Raji (cell line): ENCODE measurements at regions not wholly inside any gene's neighbourhood (a gene's known extent, or its start where the extent isn't known, plus 50 kb on each side); places are given as distances from the start of the nearest gene placed in this dataset.

Experiments used
- POLR2A ChIP-seq: IDR thresholded peaks from 2 replicates; pipeline ENCODE4 v1.6.1; 2011; ENCODE audit warnings: low read depth, low read length, control low read depth; ENCODE audit not compliant: insufficient read depth

DNA sequence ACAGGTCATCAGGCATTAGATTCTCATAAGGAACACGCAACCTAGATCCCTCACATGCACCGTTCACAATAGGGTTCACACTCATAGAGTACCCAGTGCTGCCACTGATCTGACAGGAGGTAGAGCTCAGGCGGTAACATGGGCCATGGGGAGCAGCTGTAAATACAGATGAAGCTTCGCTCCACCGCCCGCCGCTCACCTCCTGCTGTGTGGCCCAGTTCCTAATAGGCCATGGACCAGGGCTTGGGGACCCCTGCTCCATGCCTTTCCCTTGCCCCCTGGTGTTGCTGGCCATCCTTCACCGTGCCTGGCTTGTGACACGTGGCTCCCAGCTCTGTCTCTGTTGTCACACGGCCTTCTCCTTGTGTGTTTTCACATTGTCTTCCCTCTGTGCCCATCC is 171.1 kb upstream of the JARID2 start:
- no peak for TF ChIP-seq POLR2A

- TF ChIP-seq POLR2A = no peak
Measured at GRCh38 chr6:15076565-15076964, 169.3 kb upstream of the JARID2 start.

DNA sequence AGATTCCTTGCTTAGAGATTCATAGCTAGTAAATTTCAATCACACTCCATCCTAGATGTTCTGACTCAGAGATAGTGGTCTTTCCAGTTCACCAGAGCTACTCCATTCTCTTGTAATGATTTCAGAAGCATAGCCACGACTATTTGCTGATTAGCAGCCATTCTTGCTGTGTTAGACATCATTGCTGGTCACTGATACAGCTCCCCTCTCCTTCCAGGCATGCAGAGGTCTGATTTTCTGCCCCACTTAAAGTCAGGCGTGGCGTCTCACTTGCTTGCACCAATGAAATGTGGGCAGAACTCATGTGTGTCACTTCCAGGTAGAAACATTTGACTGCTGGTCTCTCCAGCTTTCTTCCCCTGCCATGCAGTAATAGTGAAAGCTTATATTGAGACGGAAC is 168.9 kb upstream of the JARID2 start:
- TF ChIP-seq POLR2A = no peak

GRCh38 chr6:15077961-15078360 is 167.9 kb upstream of the JARID2 start:
- no peak for TF ChIP-seq POLR2A

- TF ChIP-seq POLR2A = no peak
Measured at GRCh38 chr6:15079288-15079817, 166.5 kb upstream of the JARID2 start.

DNA sequence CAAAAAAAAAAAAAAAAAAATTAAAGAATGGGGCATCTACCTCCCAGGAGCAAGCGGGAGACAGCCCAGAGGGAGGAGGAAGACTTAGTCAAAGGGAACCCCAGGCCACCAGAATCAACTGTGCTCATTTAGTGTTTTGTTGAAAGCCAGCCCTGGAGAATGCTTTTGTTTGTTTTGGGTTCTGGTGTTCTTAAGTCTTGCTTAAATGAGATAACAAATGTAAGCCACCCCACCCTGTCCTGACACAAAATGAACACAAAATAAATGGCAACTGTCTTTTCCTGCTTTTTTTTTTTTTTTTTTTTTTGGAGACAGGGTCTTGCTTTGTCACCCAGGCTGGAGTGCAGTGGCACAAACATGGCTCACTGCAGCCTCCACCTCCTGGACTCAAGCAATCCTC is 165.0 kb upstream of the JARID2 start:
- TF ChIP-seq POLR2A = no peak

DNA sequence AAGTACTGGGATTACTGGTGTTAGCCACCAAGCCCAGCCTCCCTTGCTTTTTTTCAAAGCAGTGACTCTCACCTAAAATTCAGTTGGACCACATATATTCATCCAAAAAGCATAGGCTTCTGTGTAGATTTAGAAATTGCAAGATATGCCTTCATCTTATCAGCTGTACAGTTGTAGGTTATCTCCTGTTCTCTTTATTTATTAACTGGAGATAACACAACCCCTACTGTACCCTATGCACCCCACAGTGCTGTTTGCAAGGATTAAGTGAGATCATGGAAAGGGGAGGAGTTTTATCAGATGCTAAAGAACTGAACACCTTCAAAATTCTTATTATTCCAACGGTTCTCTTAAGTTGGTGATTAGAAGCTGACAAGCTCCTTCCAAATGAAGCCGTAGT is 164.4 kb upstream of the JARID2 start:
- TF ChIP-seq POLR2A = no peak

DNA sequence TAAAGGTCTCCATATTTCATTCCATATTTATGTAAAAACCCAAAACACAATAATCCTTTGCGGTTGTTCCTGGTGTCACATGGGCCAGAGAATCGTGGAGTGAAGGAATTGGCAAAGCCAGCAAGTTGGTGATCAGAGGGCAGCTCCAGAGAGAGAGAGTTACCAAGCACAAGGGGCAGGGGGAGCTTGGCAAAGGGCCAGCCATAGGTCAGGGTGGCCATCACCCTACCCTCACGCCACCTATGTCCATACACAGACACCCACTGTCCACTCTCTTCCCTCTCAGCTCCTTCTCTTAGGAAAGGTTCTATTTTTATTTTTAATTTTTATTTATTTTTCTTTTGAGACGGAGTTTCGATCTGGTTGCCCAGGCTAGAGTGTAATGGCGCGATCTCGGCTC is 163.2 kb upstream of the JARID2 start:
- TF ChIP-seq POLR2A = no peak

DNA sequence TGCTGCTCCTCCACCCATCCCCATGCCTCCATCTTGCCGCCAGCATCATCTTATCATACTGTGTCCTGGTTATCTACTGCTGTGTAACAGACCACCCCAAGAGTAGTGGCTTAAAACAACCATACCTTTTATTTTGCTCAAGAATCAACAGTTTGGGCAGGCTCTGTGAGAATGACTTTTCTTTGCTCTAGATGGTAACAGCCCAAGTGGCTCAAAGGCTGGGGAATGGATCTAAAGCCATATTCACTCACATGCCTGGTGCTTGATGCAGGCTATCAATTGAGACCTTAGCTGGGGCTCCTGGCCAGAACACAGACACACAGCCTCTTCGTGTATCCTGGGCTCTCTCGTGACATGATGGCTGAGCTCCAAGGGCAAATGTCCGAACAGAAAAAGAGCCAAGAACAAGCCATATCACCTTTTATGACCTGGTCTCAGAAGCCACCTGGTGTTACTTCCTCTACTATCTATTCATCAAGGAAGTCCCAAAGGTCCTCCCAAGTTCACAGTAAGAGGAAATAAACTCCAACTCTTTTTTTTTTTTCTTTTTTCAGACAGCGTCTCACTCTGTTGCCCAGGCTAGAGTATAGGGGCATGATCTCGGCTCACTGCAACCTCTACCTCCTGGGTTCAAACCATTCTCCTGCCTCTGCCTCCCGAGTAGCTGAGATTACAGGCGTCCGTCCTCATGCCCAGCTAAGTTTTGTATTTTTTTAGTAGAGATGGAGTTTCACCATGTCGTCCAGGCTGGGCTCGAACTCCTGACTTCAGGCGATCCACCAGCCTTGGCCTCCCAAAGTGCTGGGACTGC is 159.3 kb upstream of the JARID2 start:
- no peak for TF ChIP-seq POLR2A

DNA sequence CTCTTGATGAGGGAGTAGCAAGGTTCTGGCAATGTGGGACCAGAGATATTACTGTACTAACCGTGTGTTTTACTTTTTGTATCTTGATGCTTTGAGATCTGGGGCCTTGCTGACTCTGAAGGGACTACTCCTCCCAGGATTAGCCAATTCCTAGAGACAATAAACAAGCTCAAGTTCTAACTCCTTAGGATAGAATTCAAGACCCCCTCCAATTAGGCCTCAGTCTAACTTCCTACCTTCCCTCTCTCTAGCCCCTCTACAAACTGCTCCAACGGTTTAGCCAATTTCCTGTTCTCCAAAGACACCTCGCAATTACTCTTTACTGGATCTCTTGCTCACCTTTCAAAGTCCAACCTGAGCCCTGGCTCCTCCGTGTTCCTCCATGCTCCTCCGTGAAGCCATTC is 158.7 kb upstream of the JARID2 start:
- TF ChIP-seq POLR2A = no peak

DNA sequence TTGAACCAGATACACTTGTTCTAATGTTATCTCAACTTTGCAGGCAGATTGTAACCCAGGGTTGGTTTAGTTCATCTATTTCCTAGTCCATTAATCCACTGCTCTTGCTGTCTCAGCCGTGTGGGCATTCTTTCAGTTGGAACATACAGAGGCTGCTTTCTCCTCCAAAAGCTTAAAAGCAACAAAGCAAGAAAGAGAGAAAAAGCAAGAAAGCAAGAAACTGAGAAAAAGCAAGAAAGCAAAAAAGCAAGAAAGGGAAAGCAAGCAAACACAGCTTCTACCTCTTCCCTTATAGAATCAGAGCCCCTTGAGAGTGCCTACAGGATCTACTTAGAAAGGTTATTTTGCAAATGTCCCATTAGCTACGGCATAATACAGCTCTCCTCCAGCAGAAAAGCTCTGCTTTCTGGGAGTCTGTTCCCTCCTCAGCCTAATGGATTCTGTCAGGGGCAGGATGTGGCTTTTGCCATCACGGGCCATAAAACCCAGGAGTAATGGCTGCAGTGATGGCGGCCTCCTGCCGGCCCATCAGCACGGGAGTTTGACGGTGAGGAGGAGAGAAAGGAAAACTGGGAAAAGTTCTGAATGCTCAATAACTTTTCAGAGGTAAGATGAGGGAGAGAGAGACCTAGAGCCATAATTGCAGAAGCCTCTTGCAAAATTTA is 156.8 kb upstream of the JARID2 start:
- TF ChIP-seq POLR2A = no peak

- no peak for TF ChIP-seq POLR2A
Measured at GRCh38 chr6:15089569-15090144, 156.2 kb upstream of the JARID2 start.

GRCh38 chr6:15090145-15090579 is 155.7 kb upstream of the JARID2 start:
- TF ChIP-seq POLR2A = no peak

GRCh38 chr6:15090745-15091384 is 155.0 kb upstream of the JARID2 start:
- no peak for TF ChIP-seq POLR2A

GRCh38 chr6:15096894-15097837 is 148.7 kb upstream of the JARID2 start:
- TF ChIP-seq POLR2A = no peak

GRCh38 chr6:15101130-15101529 is 144.7 kb upstream of the JARID2 start:
- TF ChIP-seq POLR2A = no peak
